HCT116 (cell line): ENCODE measurements at regions not wholly inside any gene's neighbourhood (a gene's known extent, or its start where the extent isn't known, plus 50 kb on each side); places are given as distances from the start of the nearest gene placed in this dataset.

Experiments used
- FOSL1 ChIP-seq: IDR thresholded peaks from 2 replicates; pipeline ENCODE4 v1.6.1; 2012; ENCODE audit warnings: low read depth
- POLR2AphosphoS5 ChIP-seq: IDR thresholded peaks from 2 replicates; pipeline ENCODE4 v1.6.1; 2011; ENCODE audit warnings: mild to moderate bottlenecking, low read depth, low read length, moderate library complexity
- SP1 ChIP-seq: IDR thresholded peaks from 2 replicates; pipeline ENCODE4 v1.6.1; 2012; ENCODE audit warnings: low read depth
- TCF7L2 ChIP-seq: IDR thresholded peaks from 2 replicates; pipeline ENCODE4 v1.7.0; 2011; ENCODE audit warnings: borderline replicate concordance, inconsistent platforms; ENCODE audit not compliant: insufficient read depth, insufficient read length; ENCODE audit errors: extremely low read depth
- ZFX ChIP-seq: fragments of 450-650 bp; IDR thresholded peaks from 2 replicates; pipeline ENCODE4 v1.6.1; 2017
- ZNF274 ChIP-seq: fragments of 200-500 bp; sonication (Bioruptor generic); IDR thresholded peaks from 2 replicates; pipeline ENCODE4 v1.6.1; 2014; ENCODE audit warnings: mild to moderate bottlenecking, low read depth, low read length, inconsistent platforms
- TF ChIP-seq, protein P1 (sequence below), 3 experiments: fragments of 200-600 bp in 1 of 3; sonication (generic) in 1 of 3; IDR thresholded peaks in 2 of 3; conservative IDR thresholded peaks in 1 of 3; 2 replicates each; pipeline ENCODE4 v1.5.1; 2012 to 2017; ENCODE audit warnings: low read depth in 2 of 3, low read length in 2 of 3, antibody characterized with exemption in 1 of 3, borderline replicate concordance in 1 of 3, control low read depth in 1 of 3, mild to moderate bottlenecking in 1 of 3, mixed read lengths in 1 of 3, mixed run types in 1 of 3, moderate library complexity in 1 of 3; ENCODE audit not compliant: insufficient read depth in 1 of 3
- TF ChIP-seq, protein P2 (sequence below): IDR thresholded peaks from 2 replicates; pipeline ENCODE4 v1.6.1; 2012; ENCODE audit warnings: low read depth

DNA sequence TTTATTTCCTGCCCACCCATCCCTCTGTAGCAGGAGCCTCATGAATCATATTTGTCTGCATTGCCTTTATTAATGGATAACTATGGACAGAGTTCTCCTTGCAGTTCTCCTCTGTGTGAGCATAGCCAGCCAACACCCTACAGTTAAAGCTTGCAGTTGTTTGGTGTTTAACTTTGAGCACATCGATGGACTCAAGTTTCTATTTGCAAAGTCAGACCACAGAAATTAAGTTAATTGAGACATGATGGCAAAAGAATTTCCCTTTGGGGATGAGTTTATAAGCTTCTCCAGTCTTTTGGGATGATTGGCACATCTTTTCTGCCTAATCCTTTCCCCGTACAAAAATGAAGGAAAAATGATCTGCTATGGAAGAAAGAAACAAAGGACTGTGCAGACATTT, 398.9 kb upstream of the THBS1 start (continued):
- TF ChIP-seq, protein P1, sequence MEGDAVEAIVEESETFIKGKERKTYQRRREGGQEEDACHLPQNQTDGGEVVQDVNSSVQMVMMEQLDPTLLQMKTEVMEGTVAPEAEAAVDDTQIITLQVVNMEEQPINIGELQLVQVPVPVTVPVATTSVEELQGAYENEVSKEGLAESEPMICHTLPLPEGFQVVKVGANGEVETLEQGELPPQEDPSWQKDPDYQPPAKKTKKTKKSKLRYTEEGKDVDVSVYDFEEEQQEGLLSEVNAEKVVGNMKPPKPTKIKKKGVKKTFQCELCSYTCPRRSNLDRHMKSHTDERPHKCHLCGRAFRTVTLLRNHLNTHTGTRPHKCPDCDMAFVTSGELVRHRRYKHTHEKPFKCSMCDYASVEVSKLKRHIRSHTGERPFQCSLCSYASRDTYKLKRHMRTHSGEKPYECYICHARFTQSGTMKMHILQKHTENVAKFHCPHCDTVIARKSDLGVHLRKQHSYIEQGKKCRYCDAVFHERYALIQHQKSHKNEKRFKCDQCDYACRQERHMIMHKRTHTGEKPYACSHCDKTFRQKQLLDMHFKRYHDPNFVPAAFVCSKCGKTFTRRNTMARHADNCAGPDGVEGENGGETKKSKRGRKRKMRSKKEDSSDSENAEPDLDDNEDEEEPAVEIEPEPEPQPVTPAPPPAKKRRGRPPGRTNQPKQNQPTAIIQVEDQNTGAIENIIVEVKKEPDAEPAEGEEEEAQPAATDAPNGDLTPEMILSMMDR (IDR thresholded peaks at IDR 0.05 in 2 of 3, conservative IDR thresholded peaks at IDR 0.05 in 1 of 3; ENCODE audit: borderline replicate concordance in 1 of 3, insufficient read depth in 1 of 3, low read depth in 2 of 3, low read length in 2 of 3), result no peak
- no peak for TF ChIP-seq TCF7L2
- no peak for TF ChIP-seq FOSL1
- no peak for TF ChIP-seq ZFX
- no peak for TF ChIP-seq ZNF274
- no peak for TF ChIP-seq POLR2AphosphoS5
- TF ChIP-seq, protein P2, sequence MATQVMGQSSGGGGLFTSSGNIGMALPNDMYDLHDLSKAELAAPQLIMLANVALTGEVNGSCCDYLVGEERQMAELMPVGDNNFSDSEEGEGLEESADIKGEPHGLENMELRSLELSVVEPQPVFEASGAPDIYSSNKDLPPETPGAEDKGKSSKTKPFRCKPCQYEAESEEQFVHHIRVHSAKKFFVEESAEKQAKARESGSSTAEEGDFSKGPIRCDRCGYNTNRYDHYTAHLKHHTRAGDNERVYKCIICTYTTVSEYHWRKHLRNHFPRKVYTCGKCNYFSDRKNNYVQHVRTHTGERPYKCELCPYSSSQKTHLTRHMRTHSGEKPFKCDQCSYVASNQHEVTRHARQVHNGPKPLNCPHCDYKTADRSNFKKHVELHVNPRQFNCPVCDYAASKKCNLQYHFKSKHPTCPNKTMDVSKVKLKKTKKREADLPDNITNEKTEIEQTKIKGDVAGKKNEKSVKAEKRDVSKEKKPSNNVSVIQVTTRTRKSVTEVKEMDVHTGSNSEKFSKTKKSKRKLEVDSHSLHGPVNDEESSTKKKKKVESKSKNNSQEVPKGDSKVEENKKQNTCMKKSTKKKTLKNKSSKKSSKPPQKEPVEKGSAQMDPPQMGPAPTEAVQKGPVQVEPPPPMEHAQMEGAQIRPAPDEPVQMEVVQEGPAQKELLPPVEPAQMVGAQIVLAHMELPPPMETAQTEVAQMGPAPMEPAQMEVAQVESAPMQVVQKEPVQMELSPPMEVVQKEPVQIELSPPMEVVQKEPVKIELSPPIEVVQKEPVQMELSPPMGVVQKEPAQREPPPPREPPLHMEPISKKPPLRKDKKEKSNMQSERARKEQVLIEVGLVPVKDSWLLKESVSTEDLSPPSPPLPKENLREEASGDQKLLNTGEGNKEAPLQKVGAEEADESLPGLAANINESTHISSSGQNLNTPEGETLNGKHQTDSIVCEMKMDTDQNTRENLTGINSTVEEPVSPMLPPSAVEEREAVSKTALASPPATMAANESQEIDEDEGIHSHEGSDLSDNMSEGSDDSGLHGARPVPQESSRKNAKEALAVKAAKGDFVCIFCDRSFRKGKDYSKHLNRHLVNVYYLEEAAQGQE, result no peak
- TF ChIP-seq SP1, result no peak
